WERI-Rb-1 (cell line): ENCODE measurements at regions not wholly inside any gene's neighbourhood (a gene's known extent, or its start where the extent isn't known, plus 50 kb on each side); places are given as distances from the start of the nearest gene placed in this dataset.

Experiments
- DNase-seq: peaks from one replicate; pipeline ENCODE4 v3.0.0-alpha.2; 2020
- H3K27ac ChIP-seq: fragments of 250-450 bp; sonication (Bioruptor Pico); 2 replicates; pipeline ENCODE4 v1.5.1; 2020; ENCODE audit warnings: mild to moderate bottlenecking, moderate library complexity
- H3K27me3 ChIP-seq: fragments of 250-450 bp; sonication (Bioruptor Pico); 2 replicates; pipeline ENCODE4 v1.5.1; 2021; ENCODE audit warnings: mild to moderate bottlenecking, low read depth, moderate library complexity; ENCODE audit not compliant: insufficient read depth, severe bottlenecking
- H3K36me3 ChIP-seq: fragments of 250-450 bp; sonication (Bioruptor Pico); 2 replicates; pipeline ENCODE4 v1.5.1; 2020; ENCODE audit warnings: mild to moderate bottlenecking, moderate library complexity
- H3K4me3 ChIP-seq: 2 replicates; pipeline ENCODE4 v1.5.1; 2011; ENCODE audit warnings: low read depth, mild to moderate bottlenecking, control low read depth, low read length
- H3K9me3 ChIP-seq: fragments of 250-450 bp; sonication (Bioruptor Pico); 2 replicates; pipeline ENCODE4 v1.5.1; 2021; ENCODE audit warnings: mild to moderate bottlenecking, moderate library complexity; ENCODE audit not compliant: severe bottlenecking
- TF ChIP-seq, protein P1 (sequence below): IDR thresholded peaks from 2 replicates; pipeline ENCODE4 v1.5.1; 2011; ENCODE audit warnings: low read depth, mild to moderate bottlenecking, control low read depth, inconsistent platforms, low read length

- H3K9me3 ChIP-seq = peaks cover 18% of the 10 kb centered on the region
- no peak for DNase-seq
- H3K4me3 ChIP-seq = no peak overlapping the region
- no peaks in the 10 kb centered on the region for H3K36me3 ChIP-seq
- H3K27ac ChIP-seq = no peak overlapping the region
- TF ChIP-seq, protein P1, sequence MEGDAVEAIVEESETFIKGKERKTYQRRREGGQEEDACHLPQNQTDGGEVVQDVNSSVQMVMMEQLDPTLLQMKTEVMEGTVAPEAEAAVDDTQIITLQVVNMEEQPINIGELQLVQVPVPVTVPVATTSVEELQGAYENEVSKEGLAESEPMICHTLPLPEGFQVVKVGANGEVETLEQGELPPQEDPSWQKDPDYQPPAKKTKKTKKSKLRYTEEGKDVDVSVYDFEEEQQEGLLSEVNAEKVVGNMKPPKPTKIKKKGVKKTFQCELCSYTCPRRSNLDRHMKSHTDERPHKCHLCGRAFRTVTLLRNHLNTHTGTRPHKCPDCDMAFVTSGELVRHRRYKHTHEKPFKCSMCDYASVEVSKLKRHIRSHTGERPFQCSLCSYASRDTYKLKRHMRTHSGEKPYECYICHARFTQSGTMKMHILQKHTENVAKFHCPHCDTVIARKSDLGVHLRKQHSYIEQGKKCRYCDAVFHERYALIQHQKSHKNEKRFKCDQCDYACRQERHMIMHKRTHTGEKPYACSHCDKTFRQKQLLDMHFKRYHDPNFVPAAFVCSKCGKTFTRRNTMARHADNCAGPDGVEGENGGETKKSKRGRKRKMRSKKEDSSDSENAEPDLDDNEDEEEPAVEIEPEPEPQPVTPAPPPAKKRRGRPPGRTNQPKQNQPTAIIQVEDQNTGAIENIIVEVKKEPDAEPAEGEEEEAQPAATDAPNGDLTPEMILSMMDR = no peak
- H3K27me3 ChIP-seq = peaks cover 26% of the 10 kb centered on the region
Measured at GRCh38 chr13:110780422-110780821, 66.9 kb downstream of the ING1 start.

- no peak overlapping the region for H3K27ac ChIP-seq
- H3K27me3 ChIP-seq = peaks cover 39% of the 10 kb centered on the region
- TF ChIP-seq, protein P1 = no peak
- no peaks in the 10 kb centered on the region for H3K36me3 ChIP-seq
- H3K9me3 ChIP-seq = peaks cover 18% of the 10 kb centered on the region
- H3K4me3 ChIP-seq = no peak overlapping the region
- no peak for DNase-seq
Measured at GRCh38 chr13:110782185-110782584, 68.7 kb downstream of the ING1 start.

- TF ChIP-seq, protein P1 = no peak
- H3K27ac ChIP-seq = no peak overlapping the region
- no peaks in the 10 kb centered on the region for H3K36me3 ChIP-seq
- H3K9me3 ChIP-seq = peaks cover 18% of the 10 kb centered on the region
- no peak for DNase-seq
- no peak overlapping the region for H3K4me3 ChIP-seq
- peaks cover 39% of the 10 kb centered on the region for H3K27me3 ChIP-seq
Measured at GRCh38 chr13:110784704-110785103, 71.2 kb downstream of the ING1 start.

GRCh38 chr13:110788778-110789177 is 75.3 kb downstream of the ING1 start:
- no peak for DNase-seq
- Histone ChIP-seq H3K27me3 (peaks cover 24% of the 10 kb centered on the region), H3K36me3 (no peaks in the 10 kb centered on the region; the same call in 1 of the 2 replicates), H3K9me3 (peaks cover 20% of the 10 kb centered on the region), H3K27ac (no peak overlapping the region), H3K4me3 (no peak overlapping the region)
- TF ChIP-seq, protein P1 = no peak

DNA sequence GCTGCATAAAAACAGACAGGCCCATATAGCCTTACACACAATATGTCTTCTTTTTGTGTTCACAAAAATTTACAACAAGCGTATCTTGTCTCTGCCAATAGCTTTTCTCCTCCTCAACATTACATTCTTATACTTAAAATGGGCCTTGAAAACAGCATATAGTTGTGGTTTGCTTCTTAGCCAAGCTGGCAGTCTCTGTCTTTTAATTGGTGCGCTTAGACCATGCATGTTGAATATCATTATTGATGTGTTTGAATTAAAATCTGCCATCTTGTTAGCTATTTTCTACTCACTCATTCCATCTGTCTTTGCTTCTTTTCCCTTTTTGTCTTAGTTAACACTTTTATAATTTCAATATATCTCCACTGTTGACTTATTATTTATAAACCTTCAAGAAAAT is 76.4 kb downstream of the ING1 start:
- TF ChIP-seq, protein P1 = no peak
- DNase-seq = no peak
- no peaks in the 10 kb centered on the region; the same call in 1 of the 2 replicates for H3K36me3 ChIP-seq
- peaks cover 22% of the 10 kb centered on the region for H3K27me3 ChIP-seq
- peaks cover 27% of the 10 kb centered on the region for H3K9me3 ChIP-seq
- no peak overlapping the region for H3K4me3 ChIP-seq
- no peak overlapping the region for H3K27ac ChIP-seq

DNA sequence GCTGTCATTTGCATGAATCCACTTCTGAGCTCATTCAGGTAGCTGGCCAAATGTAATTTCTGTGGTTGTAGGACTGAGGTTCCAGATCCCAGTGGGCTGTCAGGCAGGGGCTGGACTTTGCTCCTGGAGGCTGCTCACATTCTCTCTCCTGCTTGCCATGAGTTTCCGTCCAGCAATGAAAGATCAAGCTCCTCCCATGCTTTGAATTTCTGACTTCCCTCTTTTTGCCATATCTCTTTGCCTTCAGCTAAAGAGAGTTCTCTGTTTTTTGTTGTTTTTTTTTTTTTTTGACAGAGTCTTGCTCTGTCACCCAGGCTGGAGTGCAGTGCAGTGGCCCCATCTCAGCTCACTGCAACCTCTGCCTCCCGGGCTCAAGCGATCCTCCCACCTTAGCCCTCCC is 76.9 kb downstream of the ING1 start:
- peaks cover 27% of the 10 kb centered on the region for H3K9me3 ChIP-seq
- TF ChIP-seq, protein P1 = no peak
- no peaks in the 10 kb centered on the region; the same call in 1 of the 2 replicates for H3K36me3 ChIP-seq
- no peak overlapping the region for H3K4me3 ChIP-seq
- no peak overlapping the region for H3K27ac ChIP-seq
- no peak for DNase-seq
- H3K27me3 ChIP-seq = peaks cover 21% of the 10 kb centered on the region
